HUES6 (cell line): ENCODE measurements at regions not wholly inside any gene's neighbourhood (a gene's known extent, or its start where the extent isn't known, plus 50 kb on each side); places are given as distances from the start of the nearest gene placed in this dataset.
"Not testable (repeated sequence)": the region's sequence is repeated elsewhere in the genome, so short reads cannot be mapped to it uniquely, and the experiment has no call there.

ENCODE experiments used
- H3K27ac ChIP-seq: 2 replicates; pipeline ENCODE4 v1.7.0; 2013; ENCODE audit warnings: low read depth, mild to moderate bottlenecking, low read length, inconsistent platforms
- H3K27me3 ChIP-seq: 2 replicates; pipeline ENCODE4 v1.6.1; 2013; ENCODE audit warnings: low read length; ENCODE audit not compliant: control insufficient read depth, insufficient read depth
- H3K36me3 ChIP-seq: 2 replicates; pipeline ENCODE4 v1.6.1; 2013; ENCODE audit warnings: low read length; ENCODE audit not compliant: control insufficient read depth, insufficient read depth
- H3K4me1 ChIP-seq: 2 replicates; pipeline ENCODE4 v1.6.1; 2013; ENCODE audit warnings: low read length; ENCODE audit not compliant: control insufficient read depth, insufficient read depth
- H3K4me3 ChIP-seq: 2 replicates; pipeline ENCODE4 v1.5.1; 2013; ENCODE audit warnings: low read depth, low read length
- H3K9ac ChIP-seq: one replicate; pipeline ENCODE4 v1.6.1; 2013; ENCODE audit warnings: mild to moderate bottlenecking, low read length
- H3K9me3 ChIP-seq: 2 replicates; pipeline ENCODE4 v1.6.1; 2013; ENCODE audit warnings: low read depth, low read length; ENCODE audit not compliant: control insufficient read depth, insufficient read depth

DNA sequence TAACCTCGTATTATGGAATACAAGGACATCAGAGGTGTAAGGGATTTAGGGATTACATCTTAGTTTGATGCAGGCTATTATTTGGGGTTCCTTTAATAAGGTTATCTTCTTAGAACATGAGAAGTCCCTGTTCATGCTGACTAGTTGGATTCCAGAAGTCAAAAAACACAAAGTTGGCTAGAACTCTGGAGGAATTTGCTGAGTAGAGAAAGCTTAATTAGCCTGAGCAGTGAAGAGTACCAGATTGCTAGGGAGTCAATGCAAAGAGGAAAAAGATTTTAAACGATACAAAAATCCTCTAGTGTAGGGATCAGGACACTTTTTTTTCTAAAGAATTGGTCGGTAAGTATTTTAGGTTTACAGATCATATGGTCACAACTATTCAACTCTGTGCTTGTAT is 1872.5 kb upstream of the C9orf72 start:
- H3K4me1 ChIP-seq = no peaks in the 10 kb centered on the region; the same call in 1 of the 2 replicates
- H3K9ac ChIP-seq = no peak overlapping the region
- no peaks in the 10 kb centered on the region for H3K9me3 ChIP-seq
- no peaks in the 10 kb centered on the region for H3K27me3 ChIP-seq
- H3K4me3 ChIP-seq = no peak overlapping the region
- H3K36me3 ChIP-seq = peaks cover 2% of the 10 kb centered on the region; the same call in 1 of the 2 replicates
- H3K27ac ChIP-seq = no peak overlapping the region

DNA sequence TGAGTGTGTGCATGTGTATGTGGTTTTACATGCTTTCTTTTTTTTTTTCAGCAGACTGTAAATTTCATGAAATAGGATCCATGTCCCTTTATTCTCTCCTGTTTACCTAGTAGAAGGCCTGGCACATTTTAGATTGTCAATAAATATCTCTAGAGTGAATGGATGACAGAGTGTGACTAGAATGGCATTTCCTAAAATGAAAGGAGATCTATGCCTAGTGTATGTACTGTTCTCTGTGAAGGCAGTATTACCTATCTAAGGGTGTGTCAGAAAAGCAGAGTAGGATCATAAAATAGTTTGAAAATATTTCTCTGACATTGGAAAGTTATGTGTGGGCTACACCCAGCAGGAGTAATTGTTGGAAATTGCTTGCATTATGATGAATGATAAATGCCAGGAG is 1876.0 kb upstream of the C9orf72 start:
- no peaks in the 10 kb centered on the region for H3K27me3 ChIP-seq

DNA sequence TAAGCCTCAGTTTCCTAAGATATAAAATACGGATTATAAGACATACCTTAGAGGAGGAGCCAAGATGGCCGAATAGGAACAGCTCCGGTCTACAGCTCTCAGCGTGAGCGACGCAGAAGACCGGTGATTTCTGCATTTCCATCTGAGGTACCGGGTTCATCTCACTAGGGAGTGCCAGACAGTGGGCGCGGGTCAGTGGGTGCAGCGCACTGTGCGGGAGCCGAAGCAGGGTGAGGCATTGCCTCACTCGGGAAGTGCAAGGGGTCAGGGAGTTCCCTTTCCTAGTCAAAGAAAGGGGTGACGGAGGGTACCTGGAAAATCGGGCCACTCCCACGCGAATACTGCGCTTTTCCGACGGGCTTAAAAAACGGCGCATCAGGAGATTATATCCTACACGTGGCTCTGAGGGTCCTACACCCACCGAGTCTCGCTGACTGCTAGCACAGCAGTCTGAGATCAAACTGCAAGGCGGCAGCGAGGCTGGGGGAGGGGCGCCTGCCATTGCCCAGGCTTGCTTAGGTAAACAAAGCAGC is 1877.1 kb upstream of the C9orf72 start:
- H3K4me1 ChIP-seq, H3K27me3 ChIP-seq, H3K36me3 ChIP-seq, H3K9me3 ChIP-seq: not testable (repeated sequence)
- Histone ChIP-seq H3K27ac (peak overlapping the region; percentile 39; the same call in 1 of the 2 replicates), H3K4me3 (peak overlapping the region; percentile 72), H3K9ac (peak overlapping the region; percentile 88)

More for the DNA sequence above, 1876.0 kb upstream of the C9orf72 start:
- H3K4me1 ChIP-seq = no peaks in the 10 kb centered on the region; the same call in 1 of the 2 replicates
- H3K27ac ChIP-seq = no peak overlapping the region
- peak overlapping the region; percentile 72 for H3K4me3 ChIP-seq
- no peaks in the 10 kb centered on the region for H3K9me3 ChIP-seq
- no peak overlapping the region for H3K9ac ChIP-seq
- H3K36me3 ChIP-seq = peaks cover 2% of the 10 kb centered on the region; the same call in 1 of the 2 replicates

- H3K27me3 ChIP-seq = no peaks in the 10 kb centered on the region
- 0 out of 2 replicates have a peak, but pooled peaks cover 2% of the 10 kb centered on the region for H3K9me3 ChIP-seq
- no peak overlapping the region for H3K27ac ChIP-seq
- no peaks in the 10 kb centered on the region for H3K4me1 ChIP-seq
- H3K4me3 ChIP-seq = no peak overlapping the region
- H3K36me3 ChIP-seq = no peaks in the 10 kb centered on the region
- H3K9ac ChIP-seq = no peak overlapping the region
Observed at GRCh38 chr9:29456940-29457339, 1883.7 kb upstream of the C9orf72 start.

- no peaks in the 10 kb centered on the region for H3K27me3 ChIP-seq
- no peak overlapping the region for H3K27ac ChIP-seq
- H3K9me3 ChIP-seq = peaks cover 3% of the 10 kb centered on the region; the same call in 1 of the 2 replicates
- H3K4me1 ChIP-seq = no peaks in the 10 kb centered on the region
- no peaks in the 10 kb centered on the region for H3K36me3 ChIP-seq
- H3K4me3 ChIP-seq = no peak overlapping the region
- H3K9ac ChIP-seq = no peak overlapping the region
Observed at GRCh38 chr9:29475471-29475870, 1902.2 kb upstream of the C9orf72 start.

GRCh38 chr9:29511680-29512079 is 1938.4 kb upstream of the C9orf72 start:
- peaks cover 21% of the 10 kb centered on the region for H3K4me1 ChIP-seq
- peaks cover 31% of the 10 kb centered on the region for H3K9me3 ChIP-seq
- no peak overlapping the region for H3K9ac ChIP-seq
- no peaks in the 10 kb centered on the region for H3K27me3 ChIP-seq
- no peak overlapping the region for H3K4me3 ChIP-seq
- no peaks in the 10 kb centered on the region; the same call in 1 of the 2 replicates for H3K36me3 ChIP-seq
- H3K27ac ChIP-seq = no peak overlapping the region

DNA sequence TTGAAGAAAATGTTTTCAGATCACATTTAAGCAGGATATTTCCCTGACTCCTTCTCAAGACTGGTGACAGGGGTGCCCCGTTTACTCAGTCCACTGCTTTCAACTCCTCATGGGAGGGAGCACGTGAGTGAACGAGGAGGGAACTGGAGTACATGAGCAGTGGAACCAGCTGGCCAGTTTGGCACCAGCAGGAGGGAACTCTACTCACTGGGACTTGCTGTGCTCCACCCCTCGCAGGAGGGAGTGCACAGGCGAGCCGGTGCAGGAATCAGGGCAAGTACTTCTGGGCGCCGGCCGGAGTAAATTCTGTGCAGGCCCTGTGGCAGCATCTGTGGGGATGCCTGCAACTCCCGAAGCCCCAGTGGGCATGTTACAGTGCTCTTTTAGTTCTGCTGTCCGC is 1941.1 kb upstream of the C9orf72 start:
- Histone ChIP-seq H3K4me1 (peaks cover 21% of the 10 kb centered on the region), H3K4me3 (peak overlapping the region; percentile 33; the same call in 1 of the 2 replicates), H3K27me3 (no peaks in the 10 kb centered on the region), H3K9me3 (peaks cover 23% of the 10 kb centered on the region), H3K9ac (no peak overlapping the region), H3K27ac (peak overlapping the region; percentile 28; the same call in 1 of the 2 replicates), H3K36me3 (no peaks in the 10 kb centered on the region; the same call in 1 of the 2 replicates)

- Histone ChIP-seq H3K4me3 (peak overlapping the region; percentile 33; the same call in 1 of the 2 replicates), H3K9ac (no peak overlapping the region), H3K9me3 (peaks cover 18% of the 10 kb centered on the region), H3K4me1 (peaks cover 21% of the 10 kb centered on the region), H3K27me3 (no peaks in the 10 kb centered on the region), H3K36me3 (no peaks in the 10 kb centered on the region; the same call in 1 of the 2 replicates), H3K27ac (no peak overlapping the region)
Observed at GRCh38 chr9:29514862-29515261, 1941.6 kb upstream of the C9orf72 start.

DNA sequence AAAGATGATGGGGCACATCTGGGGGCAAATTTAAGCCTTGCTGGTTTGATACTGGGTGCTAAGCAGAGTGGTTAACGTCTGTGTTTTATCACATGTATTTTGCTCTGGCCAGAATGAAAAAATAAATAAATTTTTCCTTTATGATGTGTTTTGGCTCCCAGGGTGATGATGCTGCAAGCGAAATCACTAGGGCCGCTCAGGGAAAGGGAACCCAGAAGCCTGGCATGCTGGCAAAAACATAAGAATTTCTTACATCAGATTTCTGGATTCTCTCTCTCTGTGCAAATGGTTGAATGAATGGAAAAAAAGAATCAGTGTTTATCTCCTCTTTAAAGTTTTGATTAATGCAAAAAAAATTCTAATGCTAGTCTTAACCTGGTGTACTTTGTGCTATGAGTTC is 1975.2 kb upstream of the C9orf72 start:
- H3K4me3 ChIP-seq = no peak overlapping the region

DNA sequence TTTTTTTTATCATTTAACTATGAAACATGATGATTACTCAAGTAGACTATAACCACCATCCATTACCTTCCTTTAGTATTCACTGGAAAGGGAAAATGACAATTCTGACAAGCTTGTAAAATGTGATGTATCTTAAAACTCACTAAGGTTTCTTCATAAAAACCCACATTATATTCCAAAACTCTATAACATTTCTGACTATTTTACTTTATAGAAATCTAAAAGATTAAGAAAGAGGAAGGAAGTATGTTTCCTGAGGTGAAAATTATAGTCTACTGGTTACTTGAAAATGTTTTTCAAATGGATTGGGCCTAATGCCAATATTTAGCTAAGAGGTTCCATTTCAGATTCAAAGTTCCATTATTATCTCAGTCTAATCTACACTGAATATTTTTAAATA is 1982.2 kb upstream of the C9orf72 start:
- H3K4me3 ChIP-seq = no peak overlapping the region
- no peak overlapping the region for H3K9ac ChIP-seq
- no peak overlapping the region for H3K27ac ChIP-seq
- H3K4me1 ChIP-seq = no peaks in the 10 kb centered on the region
- H3K27me3 ChIP-seq = no peaks in the 10 kb centered on the region
- no peaks in the 10 kb centered on the region for H3K9me3 ChIP-seq
- no peaks in the 10 kb centered on the region for H3K36me3 ChIP-seq

More for the DNA sequence above, 1975.2 kb upstream of the C9orf72 start:
- no peaks in the 10 kb centered on the region for H3K9me3 ChIP-seq
- H3K36me3 ChIP-seq = no peaks in the 10 kb centered on the region
- no peak overlapping the region for H3K9ac ChIP-seq
- H3K4me1 ChIP-seq = no peaks in the 10 kb centered on the region
- no peaks in the 10 kb centered on the region for H3K27me3 ChIP-seq
- no peak overlapping the region for H3K27ac ChIP-seq

DNA sequence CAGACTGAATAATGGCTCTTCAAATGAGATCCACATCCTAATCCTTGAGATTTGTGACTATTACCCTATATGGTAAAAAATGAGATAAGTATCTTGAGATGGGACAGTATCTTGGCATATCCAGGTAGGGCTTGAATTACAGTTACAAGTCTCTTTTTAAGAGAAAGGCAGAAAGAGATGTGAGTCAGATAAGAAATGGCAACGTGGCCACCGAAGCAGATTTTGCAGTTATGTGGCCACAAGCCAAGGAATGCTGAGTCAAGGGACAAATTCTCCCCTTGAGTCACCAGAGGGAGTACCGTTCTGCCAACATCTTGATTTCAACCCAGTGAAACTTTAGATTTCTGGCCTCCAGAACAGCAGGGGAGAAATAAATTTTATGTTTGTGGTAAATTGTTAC is 1983.0 kb upstream of the C9orf72 start:
- Histone ChIP-seq H3K4me1 (no peaks in the 10 kb centered on the region), H3K36me3 (no peaks in the 10 kb centered on the region), H3K27ac (no peak overlapping the region), H3K4me3 (no peak overlapping the region), H3K9me3 (no peaks in the 10 kb centered on the region), H3K27me3 (no peaks in the 10 kb centered on the region), H3K9ac (no peak overlapping the region)
